GM19035 (cell line): ENCODE measurements at regions not wholly inside any gene's neighbourhood (a gene's known extent, or its start where the extent isn't known, plus 50 kb on each side); places are given as distances from the start of the nearest gene placed in this dataset.
"Not testable (repeated sequence)": the region's sequence is repeated elsewhere in the genome, so short reads cannot be mapped to it uniquely, and the experiment has no call there.

Source experiments
- ATAC-seq: cut with Tn5 transposase; IDR thresholded peaks from one replicate; pipeline ENCODE4 v1.9.1; 2021; ENCODE audit not compliant: unreplicated experiment

GRCh38 chr7:109695419-109695818 is 1125.7 kb downstream of the DNAJB9 start:
- ATAC-seq = no peak

DNA sequence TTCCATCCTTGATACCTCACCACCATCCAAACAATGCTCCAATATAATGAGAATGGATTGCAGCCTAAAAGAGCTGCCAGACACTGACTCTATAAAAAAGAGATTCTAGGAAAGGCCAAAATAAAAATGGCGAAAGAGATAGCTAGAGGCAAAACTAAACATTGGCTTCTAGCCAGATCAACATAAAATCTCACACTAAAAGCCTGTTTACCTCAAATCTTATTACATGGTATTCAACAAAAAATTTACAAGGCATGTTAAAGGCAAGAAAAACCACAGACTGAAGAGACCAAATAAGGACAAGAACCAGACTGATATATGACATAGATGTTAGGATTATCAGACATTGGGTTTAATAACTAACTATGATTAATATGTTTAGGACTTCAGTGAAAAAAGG is 1127.0 kb downstream of the DNAJB9 start:
- no peak for ATAC-seq

- ATAC-seq = no peak
Observed at GRCh38 chr7:109699661-109700060, 1130.0 kb downstream of the DNAJB9 start.

DNA sequence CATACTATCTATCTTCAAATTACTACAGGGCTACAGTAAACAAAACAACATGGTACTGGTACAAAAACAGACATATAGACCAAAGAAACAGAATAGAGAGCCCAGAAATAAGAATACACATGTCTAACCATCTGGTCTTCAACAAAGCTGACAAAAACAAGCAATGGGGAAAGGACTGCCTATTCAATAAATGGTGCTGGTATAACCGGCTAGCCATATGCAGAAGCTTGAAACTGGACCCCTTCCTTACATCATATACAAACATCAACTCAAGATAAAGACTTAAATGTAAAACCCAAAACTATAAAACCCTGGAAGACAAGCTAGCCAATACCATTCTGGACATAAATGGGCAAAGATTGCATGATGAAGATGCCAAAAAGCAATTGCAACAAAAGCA is 1143.7 kb downstream of the DNAJB9 start:
- ATAC-seq = no peak

GRCh38 chr7:109719359-109719758 is 1149.7 kb downstream of the DNAJB9 start:
- ATAC-seq = not testable (repeated sequence)

DNA sequence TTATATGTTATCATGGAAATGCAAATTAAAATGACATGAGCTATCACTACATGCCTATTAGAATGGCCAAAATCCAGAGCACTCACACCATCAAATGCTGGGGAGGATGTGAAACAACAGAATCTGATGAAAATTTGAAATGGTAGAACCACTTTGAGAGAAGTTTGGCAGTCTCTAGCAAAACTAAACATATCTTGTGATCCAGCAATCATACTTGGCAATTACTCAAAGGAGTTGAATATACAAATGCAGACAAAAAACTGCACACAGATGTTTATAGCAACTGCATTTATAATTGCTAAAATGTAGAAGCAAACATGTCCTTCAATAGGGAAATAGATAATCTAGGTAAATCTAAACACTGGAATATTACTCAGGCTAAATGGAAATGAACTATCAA is 1164.9 kb downstream of the DNAJB9 start:
- ATAC-seq = no peak

DNA sequence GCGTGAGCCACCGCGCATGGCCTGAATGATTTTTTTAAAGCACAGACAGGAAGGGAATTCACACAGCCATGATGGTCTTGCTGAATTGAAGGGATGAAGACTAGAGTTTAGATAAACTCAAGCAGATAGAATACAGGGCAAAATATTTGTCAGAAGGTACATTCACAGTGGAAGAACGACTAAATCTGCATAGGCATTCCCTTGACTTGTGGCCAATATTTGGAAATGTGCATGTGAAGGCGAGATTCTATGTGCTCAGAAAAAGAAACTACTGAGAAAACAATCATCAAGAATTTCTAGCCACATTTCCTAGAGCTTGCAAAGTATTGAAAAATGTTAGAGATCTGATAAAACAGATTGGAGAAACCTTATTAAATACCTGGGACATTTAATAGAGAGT is 1166.2 kb downstream of the DNAJB9 start:
- no peak for ATAC-seq

DNA sequence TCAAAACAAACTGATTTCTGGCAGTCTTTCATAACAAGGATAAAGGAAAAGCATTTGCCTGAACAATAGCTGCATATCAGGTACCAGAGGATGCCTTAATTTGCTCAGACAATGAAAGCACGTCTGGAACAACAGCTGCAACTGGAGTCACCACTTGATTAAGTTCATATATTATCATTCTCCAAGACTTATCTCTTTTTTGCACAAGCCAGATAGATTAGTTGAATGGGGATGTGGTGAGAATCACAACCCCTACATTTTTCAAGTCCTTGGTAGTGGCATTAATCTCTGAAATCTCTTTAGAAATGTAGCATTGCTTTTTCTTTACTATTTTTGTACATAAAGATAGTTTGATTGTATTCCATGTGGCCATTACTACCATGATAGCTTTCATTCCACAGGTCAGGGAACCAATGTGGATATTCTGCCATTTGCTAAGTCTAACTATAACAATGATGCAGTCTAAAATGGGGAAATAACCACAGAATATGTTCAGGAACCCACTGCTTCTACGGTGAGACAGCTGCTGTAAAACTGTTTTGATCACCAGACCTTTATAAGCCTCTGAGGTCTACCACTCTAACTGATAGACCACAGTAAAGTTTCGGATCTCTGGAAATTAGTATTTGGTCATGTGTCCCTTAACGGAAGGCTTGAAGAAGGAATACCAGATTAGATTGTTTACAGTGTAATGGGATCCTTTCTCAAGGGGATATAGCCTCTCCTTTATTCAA is 1176.2 kb downstream of the DNAJB9 start:
- ATAC-seq = no peak

DNA sequence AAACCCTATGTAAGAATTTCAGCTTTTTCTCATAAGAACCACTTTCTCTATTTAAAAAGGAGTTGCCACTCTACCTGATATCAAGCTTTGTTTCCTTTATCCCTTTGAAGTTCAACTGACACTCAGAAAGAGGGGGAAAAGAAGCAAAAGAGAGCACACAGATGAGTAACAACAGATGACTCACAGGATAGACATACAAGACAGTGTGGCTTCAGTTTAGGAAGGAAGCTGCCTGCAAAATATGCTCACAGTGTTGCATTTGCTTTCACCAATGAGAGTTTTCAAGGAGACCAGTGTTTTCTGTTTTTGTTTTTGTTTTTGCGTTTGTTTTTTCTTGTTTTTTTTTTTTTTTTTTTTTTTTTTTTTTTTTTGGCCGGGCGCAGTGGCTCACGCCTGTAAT is 1181.6 kb downstream of the DNAJB9 start:
- no peak for ATAC-seq

- no peak for ATAC-seq
Observed at GRCh38 chr7:109752068-109752467, 1182.4 kb downstream of the DNAJB9 start.

DNA sequence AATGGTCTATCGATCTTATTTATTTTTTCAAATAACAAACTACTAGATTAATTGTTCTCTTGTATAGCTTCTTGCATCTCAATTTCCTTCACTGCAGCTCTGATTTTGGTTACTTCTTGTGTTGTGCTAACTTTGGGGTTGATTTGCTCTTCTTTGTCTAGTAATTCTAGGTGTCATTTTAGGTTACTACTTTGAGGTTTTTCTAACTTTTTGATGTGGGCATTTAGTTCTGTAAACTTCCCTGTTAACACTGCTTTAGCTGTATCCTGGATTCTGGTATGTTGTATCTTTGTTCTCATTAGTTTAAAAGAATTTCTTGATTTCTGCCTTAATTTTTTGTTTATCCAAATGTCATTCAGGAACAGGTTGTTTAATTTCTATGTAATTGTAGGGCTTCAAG is 1188.0 kb downstream of the DNAJB9 start:
- ATAC-seq = no peak

DNA sequence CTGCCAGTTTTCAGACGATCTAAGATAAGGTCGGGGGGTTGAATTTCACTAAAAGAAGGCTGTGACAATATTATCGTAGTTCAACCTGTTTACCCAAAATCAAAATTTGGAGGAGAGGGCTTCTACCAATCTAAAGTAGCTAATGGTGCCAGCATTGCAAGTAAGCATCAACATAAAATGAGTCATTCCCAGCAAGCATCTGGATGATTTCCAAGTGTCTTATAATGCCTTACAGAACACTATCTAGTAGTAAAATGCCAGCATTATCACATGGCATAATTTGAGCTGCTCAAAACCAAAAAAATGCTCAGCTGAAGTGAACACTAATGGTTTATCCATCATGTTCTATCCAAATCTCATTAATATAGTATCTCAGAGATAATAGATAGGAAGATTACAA is 1193.9 kb downstream of the DNAJB9 start:
- no peak for ATAC-seq

GRCh38 chr7:109772161-109772560 is 1202.5 kb downstream of the DNAJB9 start:
- ATAC-seq = no peak

- ATAC-seq = no peak
Observed at GRCh38 chr7:109782806-109783205, 1213.1 kb downstream of the DNAJB9 start.

- no peak for ATAC-seq
Observed at GRCh38 chr7:109806548-109806947, 1236.9 kb downstream of the DNAJB9 start.

GRCh38 chr7:109821156-109821555 is 1251.5 kb downstream of the DNAJB9 start:
- ATAC-seq = no peak

GRCh38 chr7:109834851-109835250 is 1256.1 kb upstream of the LRRN3 start:
- no peak for ATAC-seq

DNA sequence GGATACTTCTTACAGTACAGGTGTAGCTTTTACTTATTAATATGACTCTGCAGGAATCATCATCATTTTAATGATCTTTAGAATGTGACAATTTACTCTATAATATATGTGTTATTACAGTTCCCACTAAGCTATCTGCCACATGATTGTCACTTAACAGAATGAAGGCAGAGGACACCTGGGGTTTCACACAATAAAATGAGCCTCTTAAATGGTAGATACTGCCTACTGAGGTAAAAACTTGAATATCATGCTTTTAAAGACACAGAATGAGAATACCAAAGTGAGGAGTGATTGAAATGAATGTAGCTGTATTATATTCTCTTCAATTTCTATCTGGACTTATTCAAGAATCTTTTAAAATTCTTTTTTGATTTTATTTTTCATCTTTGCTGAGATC is 1255.3 kb upstream of the LRRN3 start:
- no peak for ATAC-seq

- ATAC-seq = no peak
Observed at GRCh38 chr7:109836016-109836415, 1254.9 kb upstream of the LRRN3 start.

- no peak for ATAC-seq
Observed at GRCh38 chr7:109842386-109842785, 1248.5 kb upstream of the LRRN3 start.

DNA sequence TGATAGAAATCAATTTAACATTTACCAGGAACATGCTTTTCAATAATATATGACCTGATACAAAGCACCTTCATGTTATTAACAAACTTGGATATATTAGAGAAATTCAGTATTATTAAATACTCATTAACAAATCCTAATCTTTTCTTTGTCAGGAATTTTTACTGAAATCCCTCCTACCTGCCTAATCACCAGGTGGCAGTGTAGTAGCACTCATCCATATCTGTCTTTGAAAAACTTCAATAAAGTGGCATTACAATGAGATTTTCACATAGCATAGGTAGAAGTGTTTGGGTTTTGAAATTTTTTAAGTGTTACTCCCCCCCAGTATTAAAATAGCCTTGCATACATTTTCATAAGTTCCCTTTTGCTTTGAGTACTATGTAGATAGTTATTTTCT is 1246.6 kb upstream of the LRRN3 start:
- no peak for ATAC-seq

GRCh38 chr7:109864230-109864629 is 1226.7 kb upstream of the LRRN3 start:
- ATAC-seq = no peak

GRCh38 chr7:109868215-109868860 is 1222.6 kb upstream of the LRRN3 start:
- ATAC-seq = no peak
